COLO668 (cell line): ENCODE measurements at regions not wholly inside any gene's neighbourhood (a gene's known extent, or its start where the extent isn't known, plus 50 kb on each side); places are given as distances from the start of the nearest gene placed in this dataset.
"Not testable (repeated sequence)": the region's sequence is repeated elsewhere in the genome, so short reads cannot be mapped to it uniquely, and the experiment has no call there.

ENCODE experiments used
- DNase-seq: peaks from one replicate; lab custom pipeline; 2025; ENCODE audit not compliant: unreplicated experiment; lab: John Stamatoyannopoulos, UW

- DNase-seq, result no peak
These were observed 158.4 kb downstream of the NDUFA10 start for GRCh38 chr2:239866778-239867177.

GRCh38 chr2:239866350-239866749 lies 158.8 kb downstream of the NDUFA10 start:
- no peak for DNase-seq

DNA sequence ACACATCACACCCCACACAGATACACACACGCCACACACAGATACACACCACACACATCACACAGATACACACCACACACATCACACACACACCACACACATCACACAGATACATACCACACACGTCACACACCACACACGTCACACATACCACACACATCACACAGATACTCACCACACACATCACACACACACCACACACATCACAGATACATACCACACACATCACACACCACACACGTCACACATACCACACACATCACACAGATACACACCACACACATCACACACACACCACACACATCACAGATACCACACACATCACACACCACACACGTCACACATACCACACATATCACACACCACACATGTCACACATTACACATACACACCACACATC lies 159.3 kb downstream of the NDUFA10 start:
- not testable (repeated sequence) for DNase-seq

GRCh38 chr2:239865059-239865639 lies 160.0 kb downstream of the NDUFA10 start:
- DNase-seq, result no peak

DNA sequence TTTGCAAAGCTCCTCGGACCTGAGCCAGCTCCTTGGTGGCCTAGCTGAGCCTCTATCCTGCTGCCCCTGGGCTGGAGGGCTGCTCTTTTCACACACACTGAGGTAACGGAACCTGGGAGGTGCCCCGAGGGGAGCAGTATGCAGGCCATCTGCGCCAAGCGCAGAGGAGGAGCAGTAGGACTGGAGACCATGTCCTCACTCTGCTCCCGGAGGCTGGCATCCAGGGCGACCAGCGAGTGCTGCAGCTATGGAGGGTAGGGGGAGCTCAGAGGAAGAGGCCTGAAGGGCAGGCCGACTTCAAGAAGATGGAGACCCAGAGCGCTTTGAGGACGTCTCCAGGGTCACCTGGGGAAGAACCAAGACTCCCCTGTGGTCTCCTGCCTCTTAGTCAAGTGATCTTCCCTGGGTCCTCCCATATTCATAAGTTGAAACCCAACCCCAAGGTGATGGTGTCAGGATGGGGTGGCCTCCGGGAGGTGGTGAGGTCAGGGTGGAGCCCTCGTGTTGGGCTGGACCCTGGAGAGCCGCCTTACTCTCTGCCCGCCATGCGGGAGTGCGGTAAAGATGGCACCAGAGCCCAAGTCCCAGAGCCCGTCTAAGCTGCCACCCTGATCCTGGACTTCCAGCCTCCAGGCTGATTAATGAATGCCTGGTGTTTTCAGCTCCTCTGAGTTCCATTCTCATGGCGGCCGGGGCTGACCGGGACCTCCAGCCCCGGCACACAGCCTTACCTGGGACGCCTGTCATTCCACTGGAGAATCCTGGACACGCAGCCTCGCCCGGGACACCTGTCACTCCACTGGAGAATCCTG lies 160.7 kb downstream of the NDUFA10 start:
- DNase-seq, result no peak

GRCh38 chr2:239862613-239863012 lies 162.5 kb downstream of the NDUFA10 start:
- DNase-seq, result no peak

- no peak for DNase-seq
These were observed 167.0 kb downstream of the NDUFA10 start for GRCh38 chr2:239858179-239858578.

DNA sequence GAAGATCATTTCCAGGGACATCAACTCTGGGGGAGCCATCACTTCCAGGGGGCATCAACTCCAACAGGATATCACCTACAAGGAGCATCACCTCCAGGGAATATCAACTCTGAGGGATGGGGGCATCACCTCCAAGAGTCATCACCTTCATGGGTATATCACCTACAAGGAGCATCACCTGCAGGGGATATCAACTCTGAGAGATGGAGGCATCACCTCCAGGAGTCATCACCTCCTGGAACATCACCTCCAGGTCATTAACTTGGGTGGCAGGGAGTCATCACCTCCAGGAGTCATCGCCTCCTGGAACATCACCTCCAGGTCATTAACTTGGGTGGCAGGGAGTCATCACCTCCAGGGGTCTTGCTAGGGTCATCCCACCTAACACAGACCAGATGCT lies 167.6 kb downstream of the NDUFA10 start:
- no peak for DNase-seq

DNA sequence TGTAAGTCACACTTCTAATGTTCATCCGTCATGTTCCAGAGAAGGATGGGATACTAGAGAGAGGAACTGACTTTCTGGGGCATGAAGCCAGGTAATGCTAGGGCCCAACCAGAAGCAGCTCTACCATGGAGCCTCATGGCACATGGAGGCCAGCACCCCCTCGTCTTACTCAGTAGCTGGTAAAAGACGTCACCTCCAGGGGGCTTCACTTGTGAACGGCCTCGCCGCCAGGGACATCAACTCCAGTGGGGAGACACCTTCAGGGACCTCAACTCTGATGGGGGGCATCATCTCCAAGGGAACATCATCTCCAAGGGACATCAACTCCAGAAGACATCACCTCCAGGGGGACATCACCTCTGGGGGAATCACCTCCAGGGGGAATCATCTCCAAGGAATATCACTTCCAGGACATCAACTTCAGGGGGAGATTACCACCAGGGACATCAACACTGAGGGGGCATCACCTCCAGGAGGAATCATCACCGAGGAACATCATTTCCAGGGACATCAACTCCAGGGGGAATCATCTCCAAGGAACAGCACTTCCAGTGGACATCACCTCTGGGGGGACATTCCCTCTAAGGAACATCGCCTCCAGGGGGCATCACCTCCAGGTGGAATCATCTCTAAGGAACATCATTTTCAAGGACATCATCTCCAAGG lies 168.4 kb downstream of the NDUFA10 start:
- no peak for DNase-seq

DNA sequence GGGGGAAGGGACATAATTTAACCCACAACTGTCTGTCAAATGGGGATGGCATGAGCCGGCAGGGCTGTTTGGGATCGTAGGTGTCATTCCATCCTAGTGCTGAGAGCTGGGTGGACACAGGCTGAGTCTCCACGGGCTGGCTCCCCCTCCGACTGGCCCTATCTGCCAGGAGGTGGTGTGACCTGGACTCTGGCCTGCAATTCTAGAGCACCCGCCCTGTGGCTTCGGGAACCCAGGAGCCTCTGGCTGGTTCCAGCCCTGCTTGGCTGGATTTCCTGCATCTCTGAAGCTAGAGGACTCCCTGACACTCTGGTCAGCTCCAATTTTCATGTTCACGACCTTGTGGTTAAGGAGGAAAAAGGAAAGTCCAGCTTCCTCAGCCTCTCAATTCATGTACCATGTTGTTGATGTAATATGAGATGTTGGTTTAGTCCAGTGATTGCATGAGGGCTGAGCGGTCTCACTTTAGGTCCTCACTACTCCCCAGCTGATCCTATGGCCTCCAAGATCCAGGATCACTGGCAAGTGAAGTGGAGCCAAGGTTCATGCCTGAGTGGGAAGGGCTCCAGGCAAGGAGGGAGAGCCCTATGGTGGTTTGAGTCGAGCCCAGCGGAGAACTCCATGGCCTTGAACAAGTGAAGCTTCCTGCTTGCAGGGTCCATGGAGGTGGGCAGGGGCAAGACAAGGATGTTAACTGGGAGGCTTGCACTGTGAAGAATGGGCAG lies 169.1 kb downstream of the NDUFA10 start:
- DNase-seq, result no peak

DNA sequence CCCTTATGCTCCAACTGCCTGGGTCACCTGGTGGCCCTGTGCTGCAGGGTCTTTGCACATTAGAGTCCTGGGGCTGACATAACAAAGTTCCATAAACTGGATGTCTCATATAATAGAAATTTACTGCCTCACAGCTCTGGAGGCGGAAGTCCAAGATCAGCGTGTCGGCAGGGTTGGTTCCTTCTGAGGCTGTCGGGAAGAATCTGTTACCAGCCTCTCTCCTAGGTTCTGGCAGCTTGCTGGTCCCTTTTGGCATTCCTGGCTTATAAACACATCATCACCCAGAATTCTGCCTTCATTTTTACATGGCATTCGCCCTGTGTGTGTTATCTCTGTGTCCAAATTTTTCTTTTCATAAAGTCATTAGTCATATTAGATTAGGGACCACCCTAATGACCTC lies 170.5 kb downstream of the NDUFA10 start:
- DNase-seq, result no peak

DNA sequence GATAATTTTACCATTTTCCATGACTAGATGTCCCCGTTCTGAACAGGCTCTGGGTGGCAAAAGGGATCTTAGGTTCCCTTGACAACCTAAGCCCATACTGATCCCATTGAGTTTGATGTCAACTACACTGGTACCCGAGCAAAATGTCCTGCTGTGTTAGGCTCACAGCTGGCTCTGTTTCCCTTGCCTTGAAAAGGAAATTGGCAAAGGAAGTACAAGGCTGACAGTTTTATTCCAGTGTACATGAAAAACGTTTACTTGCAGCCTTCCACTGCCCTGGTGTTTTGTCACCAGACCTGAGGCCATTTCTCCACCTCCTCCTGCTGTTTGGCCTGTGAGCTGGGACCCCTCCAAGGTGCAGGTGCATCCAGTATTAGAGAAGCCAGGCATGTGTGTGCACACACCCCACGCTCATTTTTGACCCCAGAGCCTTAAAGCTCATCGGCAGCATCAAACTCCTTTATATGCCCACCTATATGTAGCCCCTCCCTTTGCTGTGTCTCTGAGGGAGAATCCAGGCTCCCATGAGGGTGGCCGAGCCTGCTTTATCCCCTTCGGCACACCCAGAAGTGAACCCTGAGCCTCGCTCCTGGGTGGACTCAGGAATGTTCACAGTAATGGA lies 171.3 kb downstream of the NDUFA10 start:
- DNase-seq, result no peak

- no peak for DNase-seq
These were observed 172.0 kb downstream of the NDUFA10 start for GRCh38 chr2:239853121-239853520.

DNA sequence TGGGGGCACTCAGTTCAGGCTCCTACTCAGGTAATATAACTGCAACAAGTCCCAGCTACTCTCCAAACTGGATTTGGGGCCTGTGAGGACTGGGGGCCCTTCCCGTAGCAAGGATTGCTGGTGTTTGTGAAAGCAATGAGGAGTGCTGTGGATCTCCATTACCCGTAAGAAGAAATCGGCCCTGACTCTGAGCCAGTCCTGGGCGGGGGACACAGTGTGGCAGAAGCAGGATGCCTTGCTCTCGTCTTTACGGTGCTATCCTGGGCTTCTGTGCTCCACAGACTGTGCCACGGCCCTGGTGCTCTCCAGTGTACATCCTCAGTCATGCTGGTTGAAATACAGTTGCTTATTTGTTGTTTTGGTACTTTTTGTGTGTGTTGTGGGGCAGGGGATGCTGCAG lies 172.9 kb downstream of the NDUFA10 start:
- DNase-seq, result no peak

GRCh38 chr2:239846789-239847676 lies 178.1 kb downstream of the NDUFA10 start:
- no peak for DNase-seq

GRCh38 chr2:239845968-239846367 lies 179.2 kb downstream of the NDUFA10 start:
- DNase-seq, result no peak

DNA sequence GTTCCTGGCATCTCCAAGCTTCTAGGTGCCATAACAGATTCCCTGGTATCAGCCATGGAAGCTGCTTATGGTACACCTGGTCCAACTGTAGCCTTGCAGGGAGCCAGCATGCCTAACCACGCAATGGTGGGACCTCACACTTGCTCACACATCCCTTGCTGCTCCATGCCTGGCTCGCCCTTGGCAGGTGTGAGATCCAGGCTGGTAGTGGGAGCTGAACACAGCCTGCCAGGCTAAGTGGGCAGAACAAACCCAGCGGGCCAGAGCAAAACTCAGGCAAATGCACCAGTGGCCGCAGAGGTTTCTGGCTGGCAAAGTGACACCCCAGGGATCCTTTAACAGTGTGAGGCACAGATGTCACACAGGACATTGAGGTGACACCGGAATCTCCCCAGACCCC lies 185.8 kb downstream of the NDUFA10 start:
- DNase-seq, result no peak

- DNase-seq, result no peak
These were observed 188.9 kb downstream of the NDUFA10 start for GRCh38 chr2:239836021-239836765.

DNA sequence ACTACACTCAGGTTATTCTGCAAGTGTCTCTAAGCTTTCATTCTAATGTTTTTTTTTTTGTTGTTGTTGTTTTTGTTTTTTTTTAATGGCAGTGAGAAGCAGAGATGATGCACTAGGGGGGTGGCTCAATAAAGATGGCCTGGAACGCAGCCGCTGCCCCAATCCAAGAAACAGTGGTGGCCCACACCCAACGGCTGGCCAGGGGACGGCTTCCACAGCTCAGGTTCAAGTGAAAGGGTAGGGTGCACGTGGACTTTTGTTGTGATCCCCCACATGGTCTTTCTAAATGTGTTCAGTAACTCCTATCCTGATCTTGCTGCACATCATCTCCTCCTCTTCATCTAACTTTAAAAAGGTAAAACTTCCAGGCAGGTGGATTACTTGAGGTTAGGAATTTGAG lies 190.1 kb downstream of the NDUFA10 start:
- DNase-seq, result no peak
